Prostate gland (tissue), 2 donors: ENCODE measurements at regions not wholly inside any gene's neighbourhood (a gene's known extent, or its start where the extent isn't known, plus 50 kb on each side); places are given as distances from the start of the nearest gene placed in this dataset.

Experiments used
- DNase-seq: peaks from one replicate; pipeline ENCODE4 v3.0.0-alpha.2; 2019; ENCODE audit warnings: low spot score
- H3K27ac ChIP-seq, 2 donors: fragments of 200-600 bp; sonication (generic); 2 replicates each; pipeline ENCODE4 v1.5.1; 2017 to 2019
- H3K27me3 ChIP-seq: fragments of 200-600 bp; sonication (generic); replicated peaks from 2 replicates; pipeline ENCODE4 v1.5.1; 2019; ENCODE audit not compliant: insufficient read depth
- H3K36me3 ChIP-seq, 2 donors: fragments of 200-600 bp; sonication (generic); 1 replicate in 1 of 2; 2 replicates in 1 of 2; pipeline versions ENCODE4 v1.5.1 to v1.8.1; 2017 to 2019
- H3K4me1 ChIP-seq: fragments of 200-600 bp; sonication (generic); replicated peaks from 2 replicates; pipeline ENCODE4 v1.5.1; 2019
- H3K4me3 ChIP-seq, 2 donors: fragments of 200-600 bp; sonication (generic); 2 replicates each; pipeline ENCODE4 v1.5.1; 2017 to 2019
- H3K9me3 ChIP-seq: fragments of 200-600 bp; sonication (generic); 2 replicates; pipeline ENCODE4 v1.5.1; 2017
- CTCF ChIP-seq, 4 experiments: fragments of 200-600 bp in 2 of 4; fragments of 450-650 bp in 2 of 4; sonication (generic) in 2 of 4; IDR thresholded peaks; 1 replicate in 3 of 4; 2 replicates in 1 of 4; pipeline ENCODE4 v1.5.1; 2016 to 2019; ENCODE audit warnings: antibody characterized with exemption in 4 of 4, mild to moderate bottlenecking in 2 of 4, moderate library complexity in 2 of 4
- POLR2A ChIP-seq: fragments of 450-650 bp; IDR thresholded peaks from one replicate; pipeline ENCODE4 v1.6.1; 2016; ENCODE audit warnings: antibody characterized with exemption, mild to moderate bottlenecking
- POLR2AphosphoS5 ChIP-seq: sonication (generic); formaldehyde crosslinking; IDR thresholded peaks from one replicate; pipeline ENCODE4 v1.6.1; 2017; ENCODE audit warnings: antibody characterized with exemption
- WGBS: methylation state at CpG from one replicate; pipeline ENCODE4 v1.1.5; 2018; 5-methylcytosine and 5-hydroxymethylcytosine counted together
- intact Hi-C: fragments of 100-400 bp; cut with DNase I; formaldehyde crosslinking; loops from one replicate; pipeline ENCODE4 v1.14.2; 2022

GRCh38 chr15:39474657-39475056 is 106.2 kb upstream of the THBS1 start:
- TF ChIP-seq POLR2AphosphoS5 (no peak), CTCF (IDR thresholded peaks at IDR 0.05) (no peak), POLR2A (no peak)
- Histone ChIP-seq H3K4me3 (no peak overlapping the region), H3K9me3 (no peaks in the 10 kb centered on the region), H3K36me3 (no peaks in the 10 kb centered on the region), H3K27me3 (no peaks in the 10 kb centered on the region), H3K27ac (peak overlapping the region; percentile 46 to 48), H3K4me1 (no peaks in the 10 kb centered on the region)
- intact Hi-C loops = no loop called here
- 84% methylated on average over 3 of the region's 3 CpGs for WGBS
- no peak for DNase-seq

GRCh38 chr15:39478996-39479395 is 101.9 kb upstream of the THBS1 start:
- no peaks in the 10 kb centered on the region for H3K36me3 ChIP-seq
- no peaks in the 10 kb centered on the region for H3K27me3 ChIP-seq
- H3K27ac ChIP-seq = no peak overlapping the region
- no peaks in the 10 kb centered on the region for H3K4me1 ChIP-seq
- no peak for DNase-seq
- WGBS = 85% methylated on average over 3 of the region's 3 CpGs
- H3K9me3 ChIP-seq = no peaks in the 10 kb centered on the region
- intact Hi-C loops = no loop called here
- no peak overlapping the region for H3K4me3 ChIP-seq
- no peak for TF ChIP-seq POLR2AphosphoS5
- TF ChIP-seq CTCF (IDR thresholded peaks at IDR 0.05) = no peak
- no peak for TF ChIP-seq POLR2A

GRCh38 chr15:39479911-39480310 is 101.0 kb upstream of the THBS1 start:
- Histone ChIP-seq H3K27ac (no peak overlapping the region), H3K9me3 (no peaks in the 10 kb centered on the region), H3K4me1 (no peaks in the 10 kb centered on the region), H3K27me3 (no peaks in the 10 kb centered on the region), H3K36me3 (no peaks in the 10 kb centered on the region), H3K4me3 (no peak overlapping the region)
- intact Hi-C loops = no loop called here
- TF ChIP-seq CTCF (IDR thresholded peaks at IDR 0.05) (no peak), POLR2A (no peak), POLR2AphosphoS5 (no peak)
- no peak for DNase-seq
- WGBS = 96% methylated on average over 2 of the region's 2 CpGs

GRCh38 chr15:39482459-39482858 is 98.4 kb upstream of the THBS1 start:
- no peaks in the 10 kb centered on the region for H3K27me3 ChIP-seq
- H3K4me3 ChIP-seq = no peak overlapping the region
- no peak for DNase-seq
- H3K27ac ChIP-seq = no peak overlapping the region
- TF ChIP-seq CTCF (IDR thresholded peaks at IDR 0.05) (no peak), POLR2A (no peak), POLR2AphosphoS5 (no peak)
- intact Hi-C loops = no loop called here
- no peaks in the 10 kb centered on the region for H3K9me3 ChIP-seq
- 71% methylated on average over 3 of the region's 3 CpGs for WGBS
- no peaks in the 10 kb centered on the region for H3K36me3 ChIP-seq
- H3K4me1 ChIP-seq = no peaks in the 10 kb centered on the region

- Histone ChIP-seq H3K4me1 (no peaks in the 10 kb centered on the region), H3K4me3 (no peak overlapping the region), H3K36me3 (no peaks in the 10 kb centered on the region), H3K27me3 (no peaks in the 10 kb centered on the region), H3K9me3 (no peaks in the 10 kb centered on the region), H3K27ac (peak overlapping the region in 1 of 2 donors; percentile 40)
- intact Hi-C loops = loop anchor here (2.0 kb wide), 1 partner anchor 14 kb away; no protein-coding TSS in a partner anchor
- WGBS = 36% methylated on average over 4 of the region's 4 CpGs
- no peak for DNase-seq
- no peak for TF ChIP-seq CTCF (IDR thresholded peaks at IDR 0.05)
- no peak for TF ChIP-seq POLR2AphosphoS5
- no peak for TF ChIP-seq POLR2A
Measured at GRCh38 chr15:39486621-39487457, 94.0 kb upstream of the THBS1 start.
